DMS153 treated with DMSO at 0.1 percent for 48 hours (cell line): ENCODE measurements at regions not wholly inside any gene's neighbourhood (a gene's known extent, or its start where the extent isn't known, plus 50 kb on each side); places are given as distances from the start of the nearest gene placed in this dataset.

ENCODE experiments used
- DNase-seq: peaks from one replicate; lab custom pipeline; 2025; ENCODE audit not compliant: unreplicated experiment; lab: John Stamatoyannopoulos, UW

- no peak for DNase-seq
Measured at GRCh38 chr18:5601188-5601624, 57.4 kb upstream of the EPB41L3 start.

- DNase-seq = no peak
Measured at GRCh38 chr18:5600378-5601071, 56.7 kb upstream of the EPB41L3 start.

- DNase-seq = no peak
Measured at GRCh38 chr18:5596585-5596984, 52.8 kb upstream of the EPB41L3 start.
